GM20431 (cell line): ENCODE measurements at regions not wholly inside any gene's neighbourhood (a gene's known extent, or its start where the extent isn't known, plus 50 kb on each side); places are given as distances from the start of the nearest gene placed in this dataset.
"Not testable (repeated sequence)": the region's sequence is repeated elsewhere in the genome, so short reads cannot be mapped to it uniquely, and the experiment has no call there.

Source experiments
- in situ Hi-C: fragments of 300-500 bp; cut with MseI, MboI; formaldehyde crosslinking; loops from one replicate; pipeline ENCODE4 v1.15.0; 2020; ENCODE audit warnings: low sequenced_read_pairs; ENCODE audit not compliant: unreplicated experiment

- in situ Hi-C loops, result loop anchor here (10.0 kb wide), 1 partner anchor 96 kb away; no protein-coding TSS in a partner anchor
These were observed 65.8 kb upstream of the TMTC2 start for GRCh38 chr12:82620917-82621316.

GRCh38 chr12:82625523-82625922, 61.2 kb upstream of the TMTC2 start:
- in situ Hi-C loops, result loop anchor here (10.0 kb wide), 1 partner anchor 101 kb away; no protein-coding TSS in a partner anchor

DNA sequence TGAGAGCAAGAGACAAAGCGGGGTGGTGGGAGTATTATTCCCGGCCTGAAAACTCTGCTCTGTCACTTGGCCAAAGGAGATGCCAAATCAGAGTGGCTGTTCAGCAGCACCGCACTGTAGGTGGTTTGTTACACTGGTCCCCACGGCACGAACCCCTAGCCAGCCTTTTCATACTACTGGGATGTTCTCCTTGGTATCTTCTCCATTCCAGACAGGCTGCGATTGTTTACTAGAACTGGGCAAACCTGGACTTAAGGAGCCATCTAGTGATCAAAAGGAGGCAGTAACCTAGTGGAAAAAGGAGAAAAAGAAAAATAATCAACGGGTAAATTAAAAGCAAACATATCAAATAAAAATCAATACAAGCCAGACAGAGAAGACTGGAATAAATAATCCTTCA, 58.9 kb upstream of the TMTC2 start:
- in situ Hi-C loops, result loop anchor here (10.0 kb wide), 1 partner anchor 103 kb away; no protein-coding TSS in a partner anchor

GRCh38 chr12:82634495-82635258, 52.0 kb upstream of the TMTC2 start:
- in situ Hi-C loops, result not testable (repeated sequence)

DNA sequence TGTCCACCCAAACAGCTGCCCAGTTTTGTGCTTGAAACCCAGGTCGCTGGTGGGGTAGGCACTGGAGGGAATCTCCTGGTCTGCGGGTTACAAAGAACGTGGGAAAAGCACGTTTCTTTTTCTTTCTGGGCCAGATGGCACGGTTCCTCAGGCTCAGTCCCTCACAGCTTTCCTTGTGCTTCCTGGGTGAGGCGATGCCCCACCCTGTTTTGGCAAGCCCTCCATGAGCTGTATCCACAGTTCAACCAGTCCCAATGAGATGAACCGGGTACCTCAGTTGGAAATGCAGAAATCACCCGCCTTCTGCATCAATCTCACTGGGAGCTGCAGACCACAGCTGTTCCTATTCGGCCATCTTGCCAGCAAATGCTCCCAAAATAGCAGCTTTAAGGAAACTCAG, 51.4 kb upstream of the TMTC2 start:
- in situ Hi-C loops, result no loop called here
